Esophagus (tissue), 2 donors: ENCODE measurements at regions not wholly inside any gene's neighbourhood (a gene's known extent, or its start where the extent isn't known, plus 50 kb on each side); places are given as distances from the start of the nearest gene placed in this dataset.

ENCODE experiments used
- H3K27ac ChIP-seq, 2 donors: one replicate each; pipeline ENCODE4 v1.5.1; 2013; ENCODE audit warnings: low read depth in 2 of 2, mild to moderate bottlenecking in 2 of 2, inconsistent platforms in 1 of 2, low read length in 1 of 2, moderate library complexity in 1 of 2
- H3K27me3 ChIP-seq, 2 donors: one replicate each; pipeline ENCODE4 v1.6.1; 2013; ENCODE audit warnings: low read length in 2 of 2, control low read depth in 1 of 2, mild to moderate bottlenecking in 1 of 2; ENCODE audit not compliant: insufficient read depth in 2 of 2, control insufficient read depth in 1 of 2
- H3K36me3 ChIP-seq, 2 donors: one replicate each; pipeline ENCODE4 v1.6.1; 2013; ENCODE audit warnings: low read length in 1 of 2; ENCODE audit not compliant: control insufficient read depth in 2 of 2, insufficient read depth in 2 of 2
- H3K4me1 ChIP-seq, 2 donors: one replicate each; pipeline ENCODE4 v1.6.1; 2013; ENCODE audit warnings: low read length in 1 of 2; ENCODE audit not compliant: control insufficient read depth in 2 of 2, insufficient read depth in 2 of 2
- H3K4me3 ChIP-seq, 2 donors: one replicate each; pipeline ENCODE4 v1.5.1; 2013; ENCODE audit warnings: low read length in 2 of 2, mild to moderate bottlenecking in 2 of 2, low read depth in 1 of 2, moderate library complexity in 1 of 2
- H3K9me3 ChIP-seq, 2 donors: one replicate each; pipeline ENCODE4 v1.6.1; 2013; ENCODE audit warnings: mild to moderate bottlenecking in 2 of 2, low read depth in 1 of 2, low read length in 1 of 2, moderate library complexity in 1 of 2; ENCODE audit not compliant: control insufficient read depth in 2 of 2, insufficient read depth in 1 of 2
- WGBS, 2 donors: extraction: QIAGEN DNeasy Blood & Tissue Kit; methylation state at CpG; one replicate each; pipeline ENCODE4 v1.1.7; 2013; 5-methylcytosine and 5-hydroxymethylcytosine counted together
- donor health status: healthy with polysubstance abuse.
- donor health status: Bipolar disorder and iron deficiency.

DNA sequence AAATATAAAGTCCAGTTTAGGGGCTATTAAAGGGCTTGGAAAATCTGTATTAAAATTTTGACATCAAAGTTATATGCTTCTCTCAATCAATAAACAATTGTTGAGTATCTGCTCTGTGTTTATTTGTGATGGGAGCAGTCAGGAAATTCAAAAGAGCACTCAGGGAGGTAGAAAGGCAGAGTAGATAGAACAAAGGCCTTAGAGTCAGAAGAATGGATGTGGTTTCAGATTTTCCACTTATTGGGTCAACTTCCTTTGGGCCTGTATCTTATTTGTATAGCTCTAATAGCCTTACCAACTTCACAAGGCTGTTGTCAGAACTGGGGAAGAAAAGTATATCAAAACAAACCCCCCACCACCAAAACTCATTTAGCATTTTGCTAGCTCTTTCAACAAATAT lies 302.6 kb downstream of the SPRY2 start:
- Histone ChIP-seq H3K4me1 (no peaks in the 10 kb centered on the region), H3K4me3 (no peak overlapping the region), H3K27me3 (no peaks in the 10 kb centered on the region), H3K36me3 (no peaks in the 10 kb centered on the region), H3K27ac (no peak overlapping the region), H3K9me3 (no peaks in the 10 kb centered on the region)

DNA sequence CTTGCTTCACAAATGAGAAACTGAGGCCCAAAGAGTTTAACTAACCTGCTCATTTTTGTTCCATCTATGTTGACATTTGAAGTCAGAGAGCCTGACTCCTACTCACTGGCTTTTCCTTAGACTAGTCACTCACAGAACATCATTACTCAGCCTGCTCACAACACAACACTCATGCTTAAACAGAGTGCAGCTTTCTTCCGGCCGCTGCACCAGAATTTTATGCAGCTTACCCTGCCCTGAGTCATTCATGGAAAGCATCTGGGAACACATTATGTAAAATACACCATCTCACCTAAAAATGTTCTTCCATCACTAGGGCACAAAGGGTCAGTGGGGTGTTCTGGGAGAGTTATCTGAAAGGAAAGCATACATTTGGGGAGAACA lies 303.4 kb downstream of the SPRY2 start:
- no peaks in the 10 kb centered on the region for H3K27me3 ChIP-seq
- WGBS, 2 donors: 68 to 83% methylated on average over 2 of the region's 2 CpGs
- no peaks in the 10 kb centered on the region for H3K36me3 ChIP-seq
- no peaks in the 10 kb centered on the region for H3K9me3 ChIP-seq
- H3K4me3 ChIP-seq: no peak overlapping the region
- H3K4me1 ChIP-seq: no peaks in the 10 kb centered on the region
- no peak overlapping the region for H3K27ac ChIP-seq

DNA sequence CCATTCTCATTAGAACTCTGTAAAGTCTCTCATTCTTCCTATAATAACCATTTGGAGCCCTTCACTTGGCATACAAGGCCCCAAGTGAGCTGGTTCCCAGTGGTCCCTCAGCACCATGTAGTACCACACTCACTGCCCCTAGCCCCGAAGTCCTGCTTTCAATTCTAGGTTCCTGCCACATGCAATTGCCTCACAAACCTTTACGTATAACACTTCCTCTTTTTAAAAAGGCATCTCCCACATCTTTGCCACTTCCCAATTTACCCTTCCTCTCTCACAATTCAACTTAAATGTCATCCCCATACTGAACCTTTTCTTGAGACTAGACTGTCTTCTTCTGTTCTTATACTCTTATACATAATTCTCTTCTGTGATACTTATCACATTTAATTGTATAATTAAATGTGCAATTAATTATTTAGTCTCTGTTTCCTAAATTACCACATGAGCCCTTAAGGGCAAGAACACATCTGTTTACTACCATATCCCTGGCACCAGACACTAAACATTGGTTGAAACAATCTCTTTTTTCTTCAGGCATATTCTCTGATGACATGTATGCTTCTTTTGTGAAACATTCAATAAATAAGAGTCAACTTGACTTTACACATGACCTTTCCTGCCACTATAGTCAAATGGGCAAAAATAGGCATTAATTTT lies 304.0 kb downstream of the SPRY2 start:
- 74 to 80% methylated on average over 2 of the region's 2 CpGs for WGBS, 2 donors
- no peaks in the 10 kb centered on the region for H3K4me1 ChIP-seq
- H3K27me3 ChIP-seq: no peaks in the 10 kb centered on the region
- H3K36me3 ChIP-seq: no peaks in the 10 kb centered on the region
- H3K27ac ChIP-seq: no peak overlapping the region
- no peak overlapping the region for H3K4me3 ChIP-seq
- no peaks in the 10 kb centered on the region for H3K9me3 ChIP-seq

DNA sequence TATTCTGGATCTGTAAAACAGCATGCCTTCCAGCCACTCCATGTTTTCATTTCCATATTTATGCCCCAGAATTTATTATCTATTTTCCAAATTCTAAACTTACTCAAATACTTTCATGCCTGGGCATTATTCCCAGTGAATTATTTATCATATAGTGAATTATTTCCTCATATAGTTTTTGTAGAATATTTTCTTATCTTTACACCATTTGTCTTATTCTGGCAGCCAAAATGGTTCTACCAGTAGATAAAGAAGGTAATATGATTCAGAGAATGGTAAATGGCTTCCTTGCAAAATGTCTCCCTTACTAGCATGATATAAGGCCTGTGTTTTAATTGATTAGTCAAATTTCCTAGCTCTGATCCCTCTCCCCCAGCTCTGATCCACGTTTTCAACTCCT lies 305.8 kb downstream of the SPRY2 start:
- 58 to 65% methylated on average over 1 of the region's 1 CpG for WGBS, 2 donors
- Histone ChIP-seq H3K27me3 (no peaks in the 10 kb centered on the region), H3K4me1 (no peaks in the 10 kb centered on the region), H3K4me3 (no peak overlapping the region), H3K27ac (no peak overlapping the region), H3K36me3 (no peaks in the 10 kb centered on the region), H3K9me3 (no peaks in the 10 kb centered on the region)

DNA sequence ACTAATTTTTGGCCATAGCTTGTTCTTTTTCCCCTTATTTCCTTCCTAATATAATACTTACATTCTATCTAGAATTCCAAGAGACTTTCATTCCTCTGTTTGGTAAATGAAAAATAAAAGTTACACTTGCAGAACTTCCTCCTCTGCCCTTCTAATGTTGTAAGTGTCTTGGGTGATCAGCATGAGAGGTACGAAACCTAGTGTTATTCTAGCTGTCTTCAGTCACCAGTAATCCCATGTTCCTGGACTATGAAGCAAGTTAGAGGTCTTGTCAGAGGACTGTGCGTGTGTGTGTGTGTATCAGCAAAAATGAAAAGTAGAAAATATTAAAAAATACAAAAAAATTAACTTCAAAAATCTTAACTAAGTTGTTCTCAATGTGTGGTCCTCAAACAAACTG lies 307.0 kb downstream of the SPRY2 start:
- 89 to 92% methylated on average over 2 of the region's 2 CpGs for WGBS, 2 donors
- no peak overlapping the region for H3K4me3 ChIP-seq

DNA sequence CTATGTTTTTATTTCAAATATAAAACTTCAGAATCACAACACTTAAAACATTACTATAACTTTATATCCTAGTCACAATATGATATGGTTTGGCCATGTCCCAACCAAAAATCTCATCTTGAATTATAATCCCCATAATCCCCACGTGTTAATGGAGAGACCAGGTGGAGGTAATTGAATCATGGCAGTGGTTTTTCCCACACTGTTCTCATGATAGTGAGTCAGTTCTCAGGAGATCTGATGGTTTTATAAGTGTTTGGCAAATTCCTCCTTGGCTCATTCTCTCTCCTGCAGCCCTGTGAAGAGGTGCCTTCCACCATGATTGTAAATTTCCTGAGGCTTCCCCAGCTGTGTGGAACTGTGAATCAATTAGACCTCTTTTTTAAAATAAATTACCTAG lies 307.6 kb downstream of the SPRY2 start:
- no peaks in the 10 kb centered on the region for H3K4me1 ChIP-seq
- H3K27me3 ChIP-seq: no peaks in the 10 kb centered on the region
- H3K4me3 ChIP-seq: no peak overlapping the region
- H3K27ac ChIP-seq: no peak overlapping the region
- no peaks in the 10 kb centered on the region for H3K36me3 ChIP-seq
- no peaks in the 10 kb centered on the region for H3K9me3 ChIP-seq
- 45 to 67% methylated on average over 1 of the region's 1 CpG for WGBS, 2 donors

More for the DNA sequence above, 307.0 kb downstream of the SPRY2 start:
- no peaks in the 10 kb centered on the region for H3K4me1 ChIP-seq
- H3K27me3 ChIP-seq: no peaks in the 10 kb centered on the region
- no peak overlapping the region for H3K27ac ChIP-seq
- H3K36me3 ChIP-seq: no peaks in the 10 kb centered on the region
- no peaks in the 10 kb centered on the region for H3K9me3 ChIP-seq

DNA sequence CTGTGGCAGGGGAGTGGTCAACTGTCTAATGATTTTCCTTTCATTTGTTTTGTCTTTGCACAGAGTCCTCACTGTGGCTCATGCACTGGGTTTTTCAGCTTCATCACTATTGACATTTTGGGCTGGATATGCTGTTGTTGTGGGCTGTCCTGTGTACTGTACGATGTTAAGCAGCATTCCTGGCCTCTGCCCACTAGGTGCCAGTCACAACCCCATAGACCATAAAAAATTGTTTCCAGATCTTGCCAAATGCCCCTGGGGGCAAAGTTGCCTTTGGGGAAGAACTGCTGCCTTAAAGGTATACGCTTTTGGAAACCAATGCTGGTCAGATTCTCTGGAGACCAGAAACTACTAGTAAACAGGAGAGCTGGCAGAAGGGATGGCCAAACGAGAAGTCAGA lies 310.4 kb downstream of the SPRY2 start:
- Histone ChIP-seq H3K4me1 (no peaks in the 10 kb centered on the region), H3K27me3 (no peaks in the 10 kb centered on the region), H3K27ac (no peak overlapping the region), H3K36me3 (no peaks in the 10 kb centered on the region), H3K9me3 (no peaks in the 10 kb centered on the region), H3K4me3 (no peak overlapping the region)
- WGBS, 2 donors: 41 to 43% methylated on average over 3 of the region's 3 CpGs

DNA sequence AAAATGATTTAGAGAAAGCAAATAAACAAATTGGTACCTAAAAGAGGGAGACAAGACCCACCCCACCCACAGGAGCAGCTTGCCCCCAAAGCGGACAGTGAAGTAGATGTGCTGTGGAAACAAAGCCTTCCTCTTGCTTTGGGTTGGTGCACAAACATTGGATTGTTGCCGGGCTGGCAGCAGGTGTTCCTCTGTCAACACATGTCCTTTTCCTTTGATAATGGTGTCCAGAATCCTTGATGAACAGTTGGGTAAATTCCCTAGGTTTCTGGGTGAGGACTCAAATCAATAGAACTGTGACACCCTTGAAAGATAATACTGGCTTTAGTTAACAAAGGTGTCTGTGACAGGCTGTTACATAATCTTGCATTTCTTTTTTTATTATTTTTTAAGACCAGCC lies 311.8 kb downstream of the SPRY2 start:
- H3K4me1 ChIP-seq: no peaks in the 10 kb centered on the region
- no peaks in the 10 kb centered on the region for H3K27me3 ChIP-seq
- H3K36me3 ChIP-seq: no peaks in the 10 kb centered on the region
- no peak overlapping the region for H3K27ac ChIP-seq
- no peaks in the 10 kb centered on the region for H3K9me3 ChIP-seq
- 77 to 80% methylated on average over 2 of the region's 2 CpGs for WGBS, 2 donors
- H3K4me3 ChIP-seq: no peak overlapping the region

DNA sequence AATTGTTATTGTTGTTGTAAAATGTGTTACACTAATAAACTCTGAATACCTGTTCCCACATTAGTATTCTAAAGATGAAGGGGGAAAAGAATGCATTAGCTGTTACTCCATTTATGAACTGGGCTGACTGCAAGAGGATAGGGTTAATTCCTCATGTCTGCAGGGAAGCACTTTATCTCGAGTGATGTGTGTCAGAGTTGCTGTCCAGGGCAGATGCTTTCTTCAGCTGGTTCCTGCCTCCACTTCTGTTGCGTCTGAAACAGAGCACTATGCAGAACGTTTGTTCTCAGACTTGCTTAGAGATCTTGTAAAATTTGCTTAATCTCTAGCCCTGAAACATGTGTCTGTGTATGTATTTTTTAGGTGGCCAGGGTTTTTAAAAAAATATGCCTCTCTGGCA lies 318.8 kb downstream of the SPRY2 start:
- Histone ChIP-seq H3K4me1 (no peaks in the 10 kb centered on the region), H3K9me3 (no peaks in the 10 kb centered on the region), H3K27me3 (no peaks in the 10 kb centered on the region), H3K36me3 (no peaks in the 10 kb centered on the region), H3K4me3 (no peak overlapping the region), H3K27ac (no peak overlapping the region)
- 51% methylated on average over 3 of the region's 3 CpGs for WGBS, 2 donors

DNA sequence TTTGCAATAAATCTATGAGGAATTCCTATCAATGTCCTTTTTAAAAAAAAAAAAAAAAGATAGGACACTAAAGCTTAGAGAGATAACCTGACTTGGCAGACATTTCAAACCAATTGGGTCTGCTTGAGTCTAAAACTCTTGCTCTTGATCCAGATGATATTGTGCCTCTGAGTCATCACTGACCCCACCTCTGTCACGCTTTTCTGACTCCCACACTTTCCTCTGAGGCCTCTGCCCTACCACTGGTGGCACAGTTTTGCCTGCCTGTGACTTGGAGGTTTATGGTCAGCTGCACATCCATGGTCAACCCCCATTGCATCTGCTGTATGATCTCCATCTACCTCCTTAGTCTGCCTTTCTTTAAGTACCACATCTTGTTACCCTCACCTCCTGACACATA lies 328.7 kb downstream of the SPRY2 start:
- H3K27me3 ChIP-seq: no peaks in the 10 kb centered on the region
- no peaks in the 10 kb centered on the region for H3K4me1 ChIP-seq
- H3K36me3 ChIP-seq: no peaks in the 10 kb centered on the region
- H3K4me3 ChIP-seq: no peak overlapping the region
- H3K9me3 ChIP-seq: no peaks in the 10 kb centered on the region
- 27 to 44% methylated on average over 1 of the region's 1 CpG for WGBS, 2 donors
- no peak overlapping the region for H3K27ac ChIP-seq
